H9 (cell line): ENCODE measurements at regions not wholly inside any gene's neighbourhood (a gene's known extent, or its start where the extent isn't known, plus 50 kb on each side); places are given as distances from the start of the nearest gene placed in this dataset.

Source experiments
- DNase-seq: peaks from one replicate; pipeline ENCODE4 v3.0.0-alpha.2; 2017
- H2AFZ ChIP-seq: one replicate; pipeline ENCODE4 v1.6.1; 2013; ENCODE audit warnings: mild to moderate bottlenecking, low read length, control low read depth, moderate library complexity
- H2AK5ac ChIP-seq: 2 replicates; pipeline ENCODE4 v1.6.1; 2013; ENCODE audit warnings: low read length, control low read depth, mixed read lengths; ENCODE audit not compliant: insufficient read length
- H2BK120ac ChIP-seq: one replicate; pipeline ENCODE4 v1.6.1; 2013; ENCODE audit warnings: low read depth, mild to moderate bottlenecking, low read length, control low read depth, inconsistent platforms; ENCODE audit not compliant: poor library complexity, severe bottlenecking
- H2BK12ac ChIP-seq: 2 replicates; pipeline ENCODE4 v1.6.1; 2013; ENCODE audit warnings: low read length, control low read depth, mixed read lengths, low read depth; ENCODE audit not compliant: insufficient read length
- H2BK15ac ChIP-seq: 2 replicates; pipeline ENCODE4 v1.6.1; 2013; ENCODE audit warnings: low read depth, low read length, control low read depth
- H2BK20ac ChIP-seq: one replicate; pipeline ENCODE4 v1.6.1; 2013; ENCODE audit warnings: low read depth, mild to moderate bottlenecking, low read length, control low read depth, inconsistent platforms; ENCODE audit not compliant: poor library complexity, severe bottlenecking
- H2BK5ac ChIP-seq: 2 replicates; pipeline ENCODE4 v1.6.1; 2013; ENCODE audit warnings: low read length, control low read depth, mixed read lengths; ENCODE audit not compliant: insufficient read length
- H3K14ac ChIP-seq: 2 replicates; pipeline ENCODE4 v1.6.1; 2013; ENCODE audit warnings: low read length, control low read depth; ENCODE audit not compliant: insufficient read depth
- H3K18ac ChIP-seq: 2 replicates; pipeline ENCODE4 v1.6.1; 2013; ENCODE audit warnings: low read depth, mild to moderate bottlenecking, mixed read lengths, low read length, control low read depth; ENCODE audit not compliant: insufficient read length
- H3K23ac ChIP-seq: 2 replicates; pipeline ENCODE4 v1.6.1; 2013; ENCODE audit warnings: low read length, control low read depth, mixed read lengths, low read depth; ENCODE audit not compliant: insufficient read length
- H3K23me2 ChIP-seq: 2 replicates; pipeline ENCODE4 v1.6.1; 2013; ENCODE audit warnings: low read depth, mild to moderate bottlenecking, mixed read lengths, low read length, control low read depth; ENCODE audit not compliant: insufficient read length, poor library complexity, severe bottlenecking
- H3K27ac ChIP-seq: 2 replicates; pipeline ENCODE4 v1.5.1; 2013; ENCODE audit warnings: low read length, control low read depth, mixed read lengths, low read depth; ENCODE audit not compliant: insufficient read length
- H3K27me3 ChIP-seq: 2 replicates; pipeline ENCODE4 v1.6.1; 2013; ENCODE audit warnings: low read length, control low read depth, inconsistent platforms; ENCODE audit not compliant: insufficient read depth
- H3K4ac ChIP-seq: 2 replicates; pipeline ENCODE4 v1.6.1; 2013; ENCODE audit warnings: low read depth, mild to moderate bottlenecking, control low read depth, inconsistent platforms, low read length, moderate library complexity
- H3K4me1 ChIP-seq: 2 replicates; pipeline ENCODE4 v1.6.1; 2013; ENCODE audit warnings: low read length, control low read depth, inconsistent platforms; ENCODE audit not compliant: insufficient read depth
- H3K4me2 ChIP-seq: 2 replicates; pipeline ENCODE4 v1.6.1; 2013; ENCODE audit warnings: low read length, control low read depth, mixed read lengths; ENCODE audit not compliant: insufficient read length, insufficient read depth
- H3K56ac ChIP-seq: 2 replicates; pipeline ENCODE4 v1.6.1; 2013; ENCODE audit warnings: low read depth, mild to moderate bottlenecking, mixed read lengths, low read length, control low read depth; ENCODE audit not compliant: insufficient read length
- H3K79me1 ChIP-seq: 2 replicates; pipeline ENCODE4 v1.6.1; 2013; ENCODE audit warnings: low read depth, mild to moderate bottlenecking, moderate library complexity, low read length, control low read depth, inconsistent platforms; ENCODE audit not compliant: insufficient read depth, poor library complexity, severe bottlenecking
- H3K79me2 ChIP-seq: 2 replicates; pipeline ENCODE4 v1.6.1; 2013; ENCODE audit warnings: low read length, control low read depth, inconsistent platforms; ENCODE audit not compliant: insufficient read depth
- H3K9ac ChIP-seq: 2 replicates; pipeline ENCODE4 v1.6.1; 2013; ENCODE audit warnings: low read length, control low read depth, mixed read lengths; ENCODE audit not compliant: insufficient read length; ENCODE audit errors: extremely low read depth
- H3K9me3 ChIP-seq: one replicate; pipeline ENCODE4 v1.6.1; 2013; ENCODE audit warnings: low read depth, low read length, inconsistent platforms; ENCODE audit not compliant: control insufficient read depth
- H3T11ph ChIP-seq: one replicate; pipeline ENCODE4 v1.6.1; 2013; ENCODE audit warnings: mild to moderate bottlenecking, low read length, control low read depth, inconsistent platforms
- H4K20me1 ChIP-seq: one replicate; pipeline ENCODE4 v1.6.1; 2013; ENCODE audit not compliant: control insufficient read depth, insufficient read length, insufficient read depth
- H4K5ac ChIP-seq: 2 replicates; pipeline ENCODE4 v1.6.1; 2013; ENCODE audit warnings: low read depth, mild to moderate bottlenecking, mixed read lengths, low read length, control low read depth; ENCODE audit not compliant: insufficient read length
- H4K8ac ChIP-seq: replicated peaks from 2 replicates; pipeline ENCODE4 v1.6.1; 2013; ENCODE audit warnings: low read length, control low read depth, mixed read lengths, low read depth; ENCODE audit not compliant: insufficient read length
- H4K91ac ChIP-seq: 2 replicates; pipeline ENCODE4 v1.6.1; 2013; ENCODE audit warnings: low read depth, mild to moderate bottlenecking, moderate library complexity, mixed read lengths, low read length, control low read depth; ENCODE audit not compliant: insufficient read length
- H3K27ac Mint-ChIP-seq, 3 experiments: 2 replicates in 2 of 3; 3 replicates in 1 of 3; pipeline ENCODE4 v1.8.0; 2020 to 2021; ENCODE audit warnings: mixed read lengths in 3 of 3, mild to moderate bottlenecking in 1 of 3, moderate library complexity in 1 of 3
- H3K27me3 Mint-ChIP-seq: 2 replicates; pipeline ENCODE4 v1.8.0; 2021; ENCODE audit warnings: low read depth, mild to moderate bottlenecking, moderate library complexity, mixed read lengths
- H3K36me3 Mint-ChIP-seq, 3 experiments: 2 replicates in 2 of 3; 3 replicates in 1 of 3; pipeline ENCODE4 v1.8.0; 2020 to 2021; ENCODE audit warnings: low read depth in 3 of 3, mixed read lengths in 3 of 3; ENCODE audit not compliant: insufficient read depth in 1 of 3
- H3K4me1 Mint-ChIP-seq, 2 experiments: 2 replicates each; pipeline ENCODE4 v1.8.0; 2020; ENCODE audit warnings: mixed read lengths in 2 of 2
- H3K4me3 Mint-ChIP-seq, 2 experiments: 2 replicates in 1 of 2; 3 replicates in 1 of 2; pipeline ENCODE4 v1.8.0; 2020 to 2021; ENCODE audit warnings: mild to moderate bottlenecking in 2 of 2, mixed read lengths in 2 of 2, moderate library complexity in 1 of 2
- H3K9me3 Mint-ChIP-seq, 2 experiments: 2 replicates in 1 of 2; 3 replicates in 1 of 2; pipeline ENCODE4 v1.8.0; 2020; ENCODE audit warnings: mild to moderate bottlenecking in 2 of 2, mixed read lengths in 2 of 2, moderate library complexity in 1 of 2
- CTCF ChIP-seq: fragments of 200-600 bp; sonication (generic); conservative IDR thresholded peaks from 3 replicates; pipeline ENCODE4 v1.8.0; 2021; ENCODE audit warnings: antibody characterized with exemption, mild to moderate bottlenecking
- WGBS: extraction: QIAGEN DNeasy Blood & Tissue Kit; methylation state at CpG from one replicate; pipeline ENCODE4 v1.1.7; 2013; ENCODE audit warnings: missing lambda C conversion rate, low lambda C conversion rate, mixed read lengths; ENCODE audit not compliant: insufficient read length; ENCODE audit errors: extremely low coverage; 5-methylcytosine and 5-hydroxymethylcytosine counted together

GRCh38 chr4:94116842-94117241, 90.8 kb upstream of the SMARCAD1 start:
- Histone ChIP-seq H3K56ac (no peak overlapping the region), H2BK20ac (no peak overlapping the region), H4K8ac (no peak overlapping the region), H2BK120ac (no peak overlapping the region), H3K14ac (no peak overlapping the region), H3K9ac (no peak overlapping the region), H3T11ph (no peak overlapping the region), H3K4me2 (no peak overlapping the region), H3K9me3 (no peaks in the 10 kb centered on the region), H3K27ac (no peak overlapping the region), H3K79me1 (no peaks in the 10 kb centered on the region), H3K79me2 (no peaks in the 10 kb centered on the region), H2BK5ac (no peak overlapping the region), H2AK5ac (no peak overlapping the region), H3K23me2 (no peaks in the 10 kb centered on the region), H3K4me1 (peaks cover 2% of the 10 kb centered on the region; the same call in 1 of the 2 replicates), H4K91ac (no peak overlapping the region), H2BK15ac (no peak overlapping the region), H2AFZ (no peak overlapping the region), H3K18ac (no peak overlapping the region), H4K5ac (no peak overlapping the region), H4K20me1 (no peaks in the 10 kb centered on the region), H2BK12ac (no peak overlapping the region), H3K4ac (no peak overlapping the region), H3K27me3 (no peaks in the 10 kb centered on the region), H3K23ac (no peak overlapping the region)
- no peak for TF ChIP-seq CTCF
- Mint-ChIP-seq H3K27me3 (no peaks in the 10 kb centered on the region), H3K36me3 (no peaks in the 10 kb centered on the region), H3K9me3 (no peaks in the 10 kb centered on the region), H3K4me3 (no peak overlapping the region), H3K4me1 (peaks cover 4 to 10% of the 10 kb centered on the region in 2 experiments), H3K27ac (no peak overlapping the region; a peak in 1 of 7 replicates)
- no CpG with 5 or more reads among the region's 2 CpGs for WGBS
- no peak for DNase-seq
